Naive thymus-derived CD4-positive, alpha-beta T cell (primary cell): ENCODE measurements at regions not wholly inside any gene's neighbourhood (a gene's known extent, or its start where the extent isn't known, plus 50 kb on each side); places are given as distances from the start of the nearest gene placed in this dataset.

Source experiments
- ATAC-seq: fragments of 150-1000 bp; cut with Tn5 transposase; 2 replicates; pipeline ENCODE4 v1.10.0; 2021; ENCODE audit warnings: mild to moderate bottlenecking, moderate library complexity
- CTCF ChIA-PET: fragments of 350-600 bp; sonication (Branson Sonifier 250); formaldehyde crosslinking; loops from one replicate; lab custom pipeline; 2021; ENCODE audit warnings: antibody characterized with exemption; lab: Charles Lee
- POLR2A ChIA-PET: fragments of 350-600 bp; sonication (Branson Sonifier 250); formaldehyde crosslinking; loops from one replicate; lab custom pipeline; 2021; ENCODE audit warnings: antibody characterized with exemption, inconsistent platforms; lab: Charles Lee
- DNase-seq, 9 donors: peaks; one replicate each; pipeline versions ENCODE4 v3.0.0 to v3.0.0-alpha.2; 2020 to 2022; ENCODE audit warnings: mixed read lengths in 1 of 9
- H3K27ac ChIP-seq: one replicate; pipeline ENCODE4 v1.7.0; 2013; ENCODE audit warnings: mild to moderate bottlenecking, low read depth, low read length, moderate library complexity
- H3K27me3 ChIP-seq, 2 donors: one replicate each; pipeline ENCODE4 v1.7.0; 2013; ENCODE audit warnings: low read length in 2 of 2, mild to moderate bottlenecking in 2 of 2, moderate library complexity in 2 of 2; ENCODE audit not compliant: control insufficient read depth in 2 of 2, insufficient read depth in 2 of 2
- H3K36me3 ChIP-seq, 3 experiments: 1 replicate in 2 of 3; 2 replicates in 1 of 3; pipeline ENCODE4 v1.7.0; 2013; ENCODE audit warnings: low read length in 3 of 3, mild to moderate bottlenecking in 3 of 3, moderate library complexity in 1 of 3; ENCODE audit not compliant: insufficient read depth in 3 of 3, control insufficient read depth in 2 of 3
- H3K4me1 ChIP-seq, 2 donors: one replicate each; pipeline ENCODE4 v1.7.0; 2013; ENCODE audit warnings: low read length in 2 of 2, mild to moderate bottlenecking in 2 of 2, moderate library complexity in 1 of 2; ENCODE audit not compliant: control insufficient read depth in 2 of 2, insufficient read depth in 2 of 2
- H3K4me3 ChIP-seq: 2 replicates; pipeline ENCODE4 v1.7.0; 2013; ENCODE audit warnings: mild to moderate bottlenecking, low read length
- H3K9me3 ChIP-seq, 3 experiments: 1 replicate in 2 of 3; 2 replicates in 1 of 3; pipeline ENCODE4 v1.7.0; 2013; ENCODE audit warnings: low read length in 3 of 3; ENCODE audit not compliant: control insufficient read depth in 2 of 3
- H3K27ac Mint-ChIP-seq, 9 donors: one replicate each; pipeline ENCODE4 v1.8.0; 2020 to 2022; ENCODE audit warnings: mixed read lengths in 9 of 9, mild to moderate bottlenecking in 8 of 9, moderate library complexity in 5 of 9, inconsistent platforms in 2 of 9
- H3K27me3 Mint-ChIP-seq, 5 donors: one replicate each; pipeline ENCODE4 v1.8.0; 2021 to 2022; ENCODE audit warnings: mixed read lengths in 5 of 5, mild to moderate bottlenecking in 1 of 5
- H3K36me3 Mint-ChIP-seq, 5 donors: one replicate each; pipeline ENCODE4 v1.8.0; 2020 to 2022; ENCODE audit warnings: mixed read lengths in 5 of 5, mild to moderate bottlenecking in 3 of 5, inconsistent platforms in 1 of 5
- H3K4me1 Mint-ChIP-seq, 7 donors: one replicate each; pipeline ENCODE4 v1.8.0; 2020 to 2022; ENCODE audit warnings: mixed read lengths in 7 of 7, mild to moderate bottlenecking in 3 of 7, inconsistent platforms in 1 of 7
- H3K4me3 Mint-ChIP-seq, 10 donors: one replicate each; pipeline ENCODE4 v1.8.0; 2020 to 2022; ENCODE audit warnings: mild to moderate bottlenecking in 10 of 10, mixed read lengths in 10 of 10, moderate library complexity in 6 of 10, inconsistent platforms in 2 of 10
- H3K9me3 Mint-ChIP-seq, 11 donors: one replicate each; pipeline ENCODE4 v1.8.0; 2020 to 2022; ENCODE audit warnings: mixed read lengths in 11 of 11, mild to moderate bottlenecking in 4 of 11, inconsistent platforms in 1 of 11, moderate library complexity in 1 of 11
- intact Hi-C, 2 donors: fragments of 100-400 bp; cut with micrococcal nuclease; formaldehyde crosslinking; loops; one replicate each; pipeline ENCODE4 v1.15.1; 2023

DNA sequence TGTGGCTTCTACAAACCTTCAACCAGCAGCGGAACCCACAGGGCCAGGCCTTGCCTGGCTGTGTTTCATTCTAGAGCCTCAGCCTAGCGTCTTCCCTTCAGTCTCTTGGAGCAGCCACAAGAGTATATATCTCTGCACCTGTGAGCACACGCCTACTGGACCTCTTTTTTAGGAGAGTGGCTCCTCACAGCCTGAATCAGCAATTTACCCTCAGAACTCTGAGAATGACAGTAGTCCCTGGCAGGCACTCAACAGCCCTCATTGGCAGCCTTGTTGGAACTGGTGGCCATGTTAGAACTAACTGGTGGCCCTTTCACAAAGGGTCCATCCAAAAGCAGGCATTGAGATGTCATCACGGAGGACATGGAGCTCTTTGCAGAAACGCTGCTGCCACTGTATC lies 138.9 kb downstream of the BCOR start:
- H3K4me3 Mint-ChIP-seq = no peak overlapping the region
- H3K27ac ChIP-seq = no peak overlapping the region
- intact Hi-C loops = no loop called here
- ATAC-seq = no peak
- H3K9me3 Mint-ChIP-seq = peaks cover 0 to 8% (median 0%) of the 10 kb centered on the region in 11 donors
- no peak overlapping the region for H3K27ac Mint-ChIP-seq
- no peaks in the 10 kb centered on the region for H3K9me3 ChIP-seq
- H3K4me3 ChIP-seq = no peak overlapping the region
- no peaks in the 10 kb centered on the region for H3K27me3 Mint-ChIP-seq
- peaks cover 0 to 3% of the 10 kb centered on the region in 2 donors for H3K4me1 ChIP-seq
- POLR2A ChIA-PET = no interaction called here
- H3K36me3 Mint-ChIP-seq = no peaks in the 10 kb centered on the region
- H3K27me3 ChIP-seq = no peaks in the 10 kb centered on the region
- CTCF ChIA-PET = no interaction called here
- no peaks in the 10 kb centered on the region for H3K36me3 ChIP-seq
- no peak for DNase-seq
- peaks cover 8 to 15% (median 10%) of the 10 kb centered on the region in 7 donors for H3K4me1 Mint-ChIP-seq

DNA sequence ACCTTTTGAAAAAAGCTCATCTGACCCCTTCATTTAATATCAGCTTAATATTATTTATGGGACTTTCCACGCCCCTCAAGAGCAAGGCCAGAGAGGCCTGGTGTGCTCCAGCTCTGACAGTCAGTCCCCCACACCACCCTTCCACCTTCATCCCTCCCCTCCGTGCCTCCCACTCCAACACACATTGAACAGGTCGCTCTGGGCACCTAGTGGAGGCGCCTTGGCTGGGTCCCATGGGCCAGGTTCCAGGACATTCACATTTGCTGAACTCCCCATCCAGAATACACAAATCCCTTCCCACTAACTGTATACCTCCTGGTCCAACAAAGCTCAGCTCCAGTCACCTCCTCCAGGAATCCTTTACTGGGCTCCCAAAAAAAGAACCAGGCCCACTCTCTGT lies 137.5 kb downstream of the BCOR start:
- H3K4me1 Mint-ChIP-seq = peaks cover 2 to 12% (median 6%) of the 10 kb centered on the region in 7 donors
- H3K36me3 ChIP-seq = no peaks in the 10 kb centered on the region
- H3K27ac ChIP-seq = no peak overlapping the region
- H3K36me3 Mint-ChIP-seq = no peaks in the 10 kb centered on the region
- DNase-seq = no peak
- no peak overlapping the region for H3K4me3 ChIP-seq
- intact Hi-C loops = no loop called here
- H3K4me1 ChIP-seq = peaks cover 0 to under 1% of the 10 kb centered on the region in 2 donors
- no peak overlapping the region for H3K4me3 Mint-ChIP-seq
- ChIA-PET POLR2A (no interaction called here), CTCF (no interaction called here)
- no peaks in the 10 kb centered on the region for H3K27me3 Mint-ChIP-seq
- no peak overlapping the region for H3K27ac Mint-ChIP-seq
- peaks cover 0 to 17% (median 0%) of the 10 kb centered on the region in 11 donors for H3K9me3 Mint-ChIP-seq
- no peak for ATAC-seq
- no peaks in the 10 kb centered on the region for H3K9me3 ChIP-seq
- H3K27me3 ChIP-seq = no peaks in the 10 kb centered on the region

DNA sequence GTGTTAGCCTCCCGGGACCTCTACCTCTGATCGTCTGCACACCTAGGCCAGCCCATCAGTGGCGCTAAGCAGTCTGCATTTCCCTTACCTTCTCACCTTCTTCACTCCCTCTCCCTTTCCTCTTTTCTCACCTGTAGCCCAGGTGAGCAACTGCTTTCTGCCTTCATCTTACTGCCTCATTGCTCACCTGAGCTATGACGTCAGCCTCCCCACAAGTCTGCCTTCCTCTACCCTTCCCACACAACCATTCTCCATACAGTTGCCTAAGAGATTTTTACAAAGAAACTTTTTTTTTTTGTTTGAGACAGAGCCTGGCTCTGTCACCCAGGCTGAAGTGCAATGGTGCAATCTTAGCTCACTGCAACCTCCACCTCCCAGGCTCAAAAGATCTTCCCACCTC lies 136.3 kb downstream of the BCOR start:
- H3K27ac ChIP-seq = no peak overlapping the region
- DNase-seq (no peak), ATAC-seq (no peak)
- peaks cover 0 to 7% (median 0%) of the 10 kb centered on the region in 7 donors for H3K4me1 Mint-ChIP-seq
- H3K36me3 ChIP-seq = no peaks in the 10 kb centered on the region
- CTCF ChIA-PET = no interaction called here
- no peaks in the 10 kb centered on the region for H3K27me3 Mint-ChIP-seq
- no peak overlapping the region for H3K27ac Mint-ChIP-seq
- no peak overlapping the region for H3K4me3 Mint-ChIP-seq
- H3K27me3 ChIP-seq = no peaks in the 10 kb centered on the region
- POLR2A ChIA-PET = interaction anchor here (0.6 kb wide), 1 partner anchor 146 kb away, joined by 4 read pairs; no protein-coding TSS in a partner anchor
- H3K36me3 Mint-ChIP-seq = no peaks in the 10 kb centered on the region
- no peaks in the 10 kb centered on the region for H3K9me3 ChIP-seq
- no peak overlapping the region for H3K4me3 ChIP-seq
- intact Hi-C loops = no loop called here
- no peaks in the 10 kb centered on the region for H3K4me1 ChIP-seq
- H3K9me3 Mint-ChIP-seq = peaks cover 0 to 16% (median 0%) of the 10 kb centered on the region in 11 donors

DNA sequence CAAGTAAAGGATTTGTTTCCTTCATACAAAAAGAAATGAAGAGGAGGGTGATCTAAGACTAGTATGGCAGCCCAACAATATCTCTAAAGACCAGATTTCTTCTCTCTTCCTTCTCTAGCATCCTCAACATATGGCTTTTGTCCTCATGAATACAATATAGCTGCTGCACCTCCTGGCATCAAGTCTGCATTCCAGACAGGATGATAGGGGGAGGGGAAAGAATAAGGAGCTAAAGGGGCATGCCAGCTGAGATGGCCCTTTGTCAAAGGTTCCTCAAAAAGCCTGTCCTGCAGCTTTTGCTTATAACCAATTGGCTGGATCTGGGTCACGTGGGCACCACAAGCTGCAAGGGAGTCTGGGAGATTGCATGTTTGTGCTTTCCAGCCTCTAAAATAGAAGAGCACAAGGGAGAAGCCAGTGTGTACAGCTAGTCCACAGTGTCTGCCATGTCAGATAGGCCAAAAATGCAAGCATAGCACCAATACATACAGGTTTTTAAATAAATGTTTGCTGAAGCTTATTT lies 132.6 kb downstream of the BCOR start:
- Mint-ChIP-seq H3K27ac (peak overlapping the region in 1 of 9 donors; percentile 59), H3K9me3 (peaks cover 0 to 15% (median 0%) of the 10 kb centered on the region in 11 donors), H3K27me3 (no peaks in the 10 kb centered on the region), H3K36me3 (peaks cover 0 to 2% (median 0%) of the 10 kb centered on the region in 5 donors), H3K4me1 (peaks cover 2 to 28% (median 21%) of the 10 kb centered on the region in 7 donors), H3K4me3 (no peak overlapping the region)
- Histone ChIP-seq H3K4me1 (peaks cover 0 to 19% of the 10 kb centered on the region in 2 donors), H3K9me3 (no peaks in the 10 kb centered on the region), H3K27ac (no peak overlapping the region), H3K4me3 (no peak overlapping the region), H3K27me3 (no peaks in the 10 kb centered on the region), H3K36me3 (no peaks in the 10 kb centered on the region)
- DNase-seq = no peak
- ATAC-seq = no peak
- intact Hi-C loops = no loop called here
- POLR2A ChIA-PET = interaction anchor here (0.6 to 0.8 kb wide), 3 partner anchors 108 to 785 kb away, joined by 3 to 4 read pairs (median 3); no protein-coding TSS in a partner anchor
- CTCF ChIA-PET = no interaction called here

DNA sequence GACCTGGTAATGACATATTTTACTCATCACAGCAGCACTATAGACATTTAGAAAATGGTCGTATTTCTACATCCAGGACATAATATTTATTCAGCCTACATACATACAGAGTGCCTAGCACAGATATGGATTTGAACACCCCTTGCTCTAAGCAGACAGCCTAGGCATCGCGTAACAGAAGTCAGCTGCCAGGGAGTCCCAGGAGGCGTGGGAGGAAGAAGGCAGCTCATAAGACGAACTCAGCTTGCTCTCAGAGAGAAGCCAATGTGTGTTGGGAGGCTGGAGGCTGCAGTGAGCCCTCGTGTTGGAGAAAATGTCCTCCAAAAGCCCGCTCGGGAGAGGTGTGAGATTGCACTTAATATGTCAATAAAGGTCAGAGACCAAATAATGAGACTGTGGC lies 131.6 kb downstream of the BCOR start:
- Mint-ChIP-seq H3K36me3 (peaks cover 0 to 10% (median 3%) of the 10 kb centered on the region in 5 donors), H3K27ac (peak overlapping the region in 1 of 9 donors; percentile 59), H3K4me1 (peaks cover 2 to 34% (median 30%) of the 10 kb centered on the region in 7 donors), H3K9me3 (peaks cover 0 to 21% (median 3%) of the 10 kb centered on the region in 11 donors), H3K4me3 (no peak overlapping the region), H3K27me3 (no peaks in the 10 kb centered on the region)
- ChIA-PET CTCF (interaction anchor here (1.0 kb wide), 1 partner anchor 53 kb away, joined by 3 read pairs; no protein-coding TSS in a partner anchor), POLR2A (no interaction called here)
- H3K27me3 ChIP-seq = no peaks in the 10 kb centered on the region
- no peak for DNase-seq
- H3K36me3 ChIP-seq = no peaks in the 10 kb centered on the region
- no peak for ATAC-seq
- no peaks in the 10 kb centered on the region for H3K9me3 ChIP-seq
- peaks cover 0 to 23% of the 10 kb centered on the region in 2 donors for H3K4me1 ChIP-seq
- no peak overlapping the region for H3K4me3 ChIP-seq
- intact Hi-C loops = no loop called here
- H3K27ac ChIP-seq = no peak overlapping the region

DNA sequence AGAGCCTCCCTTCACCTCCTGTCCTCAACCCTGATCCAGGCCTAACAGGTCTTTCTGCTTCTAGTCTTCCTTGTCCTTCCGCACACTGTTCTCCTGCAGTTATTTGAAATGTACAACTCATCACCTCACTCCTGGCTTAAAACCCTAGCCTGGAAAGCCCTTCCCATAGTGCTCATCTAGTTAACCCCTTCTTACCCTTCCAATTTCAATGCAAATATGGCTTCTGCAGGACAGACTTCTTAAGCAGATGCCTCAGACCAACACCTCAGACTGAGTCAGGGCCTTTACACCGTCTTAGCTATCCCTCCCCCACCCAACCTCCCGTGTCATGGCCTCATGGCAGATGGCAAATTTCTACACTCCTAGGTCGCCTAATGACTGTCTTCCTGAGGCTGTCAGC lies 130.4 kb downstream of the BCOR start:
- DNase-seq (no peak), ATAC-seq (no peak)
- Mint-ChIP-seq H3K4me3 (no peak overlapping the region), H3K9me3 (peaks cover 0 to 32% (median 6%) of the 10 kb centered on the region in 11 donors), H3K4me1 (peaks cover 2 to 34% (median 30%) of the 10 kb centered on the region in 7 donors), H3K36me3 (peaks cover 0 to 18% (median 4%) of the 10 kb centered on the region in 5 donors), H3K27me3 (no peaks in the 10 kb centered on the region), H3K27ac (peak overlapping the region in 2 of 9 donors; percentile 63 to 86)
- peaks cover 0 to 8% (median 0%) of the 10 kb centered on the region in 3 experiments for H3K9me3 ChIP-seq
- no peaks in the 10 kb centered on the region for H3K27me3 ChIP-seq
- no peak overlapping the region for H3K4me3 ChIP-seq
- no peaks in the 10 kb centered on the region for H3K36me3 ChIP-seq
- intact Hi-C loops = no loop called here
- ChIA-PET POLR2A (no interaction called here), CTCF (no interaction called here)
- no peak overlapping the region for H3K27ac ChIP-seq
- H3K4me1 ChIP-seq = peaks cover 0 to 23% of the 10 kb centered on the region in 2 donors
